ENCODE measurements at regions not wholly inside any gene's neighbourhood (a gene's known extent, or its start where the extent isn't known, plus 50 kb on each side); places are given as distances from the start of the nearest gene placed in this dataset.

- H3K27ac ChIP-seq: no peak overlapping the region
- no peak for TF ChIP-seq CTCF (IDR thresholded peaks at IDR 0.05)
- TF ChIP-seq ZFX (IDR thresholded peaks at IDR 0.05; ENCODE audit: borderline replicate concordance): no peak
These were observed 129.6 kb downstream of the SEMA6D start for GRCh38 chr15:47846876-47847275.

- no peak overlapping the region for H3K27ac ChIP-seq
- TF ChIP-seq ZFX (IDR thresholded peaks at IDR 0.05; ENCODE audit: borderline replicate concordance) (no peak), CTCF (IDR thresholded peaks at IDR 0.05) (no peak)
These were observed 138.8 kb downstream of the SEMA6D start for GRCh38 chr15:47856071-47856470.

GRCh38 chr15:47857014-47857775 is 139.9 kb downstream of the SEMA6D start:
- TF ChIP-seq CTCF (IDR thresholded peaks at IDR 0.05) (no peak), ZFX (IDR thresholded peaks at IDR 0.05; ENCODE audit: borderline replicate concordance) (no peak)
- no peak overlapping the region for H3K27ac ChIP-seq

- H3K27ac ChIP-seq: no peak overlapping the region
- TF ChIP-seq ZFX (IDR thresholded peaks at IDR 0.05; ENCODE audit: borderline replicate concordance): no peak
These were observed 140.5 kb downstream of the SEMA6D start for GRCh38 chr15:47857776-47858167.

- TF ChIP-seq CTCF (IDR thresholded peaks at IDR 0.05): no peak
- TF ChIP-seq ZFX (IDR thresholded peaks at IDR 0.05; ENCODE audit: borderline replicate concordance): no peak
- no peak overlapping the region for H3K27ac ChIP-seq
These were observed 144.0 kb downstream of the SEMA6D start for GRCh38 chr15:47861111-47861903.

- H3K27ac ChIP-seq: no peak overlapping the region
- no peak for TF ChIP-seq ZFX (IDR thresholded peaks at IDR 0.05; ENCODE audit: borderline replicate concordance)
- no peak for TF ChIP-seq CTCF (IDR thresholded peaks at IDR 0.05)
These were observed 145.1 kb downstream of the SEMA6D start for GRCh38 chr15:47862402-47862801.

GRCh38 chr15:47866446-47866845 is 149.1 kb downstream of the SEMA6D start:
- no peak overlapping the region for H3K27ac ChIP-seq
- TF ChIP-seq CTCF (IDR thresholded peaks at IDR 0.05) (no peak), ZFX (IDR thresholded peaks at IDR 0.05; ENCODE audit: borderline replicate concordance) (no peak)

Data from 22Rv1 (cell line).